ENCODE measurements at regions not wholly inside any gene's neighbourhood (a gene's known extent, or its start where the extent isn't known, plus 50 kb on each side); places are given as distances from the start of the nearest gene placed in this dataset.

- H3K27ac ChIP-seq (ENCODE audit: insufficient read depth, low read length): no peak overlapping the region
- H2AFZ ChIP-seq (ENCODE audit: low read length): no peak overlapping the region
- H3K4me1 ChIP-seq (ENCODE audit: control insufficient read depth, extremely low read depth, insufficient read depth, low read length): peaks cover 2% of the 10 kb centered on the region
- H3K79me2 ChIP-seq (ENCODE audit: control insufficient read depth, insufficient read depth, low read length): no peaks in the 10 kb centered on the region
- H3K9ac ChIP-seq (ENCODE audit: insufficient read depth, low read length): no peak overlapping the region
- TF ChIP-seq EZH2 (IDR thresholded peaks at IDR 0.05; ENCODE audit: low read length, missing control alignments) (no peak), CTCF (conservative IDR thresholded peaks at IDR 0.05 in 1 of 2, IDR thresholded peaks at IDR 0.05 in 1 of 2; ENCODE audit: low read depth in 1 of 2, low read length in 2 of 2) (no peak)
- no peak overlapping the region for H3K4me3 ChIP-seq (replicated peaks in 1 of 4; ENCODE audit: control extremely low read depth in 1 of 4, insufficient read depth in 1 of 4, low read depth in 3 of 4, low read length in 4 of 4)
- H3K4me2 ChIP-seq (ENCODE audit: extremely low read depth, insufficient read depth, low read length): no peak overlapping the region
- no peaks in the 10 kb centered on the region for H4K20me1 ChIP-seq (ENCODE audit: control insufficient read depth, extremely low read depth, insufficient read depth, low read length)
- no peak for DNase-seq (ENCODE audit: low read depth in 2 of 2)
- no peaks in the 10 kb centered on the region for H3K9me3 ChIP-seq (ENCODE audit: control insufficient read depth, insufficient read depth, low read depth, low read length)
- H3K36me3 ChIP-seq (ENCODE audit: control insufficient read depth, insufficient read depth, low read length): no peaks in the 10 kb centered on the region
- H3K27me3 ChIP-seq (ENCODE audit: control insufficient read depth, insufficient read depth, low read length): no peaks in the 10 kb centered on the region
These were observed 342.3 kb upstream of the CCDC179 start for GRCh38 chr11:23202611-23203010.

DNA sequence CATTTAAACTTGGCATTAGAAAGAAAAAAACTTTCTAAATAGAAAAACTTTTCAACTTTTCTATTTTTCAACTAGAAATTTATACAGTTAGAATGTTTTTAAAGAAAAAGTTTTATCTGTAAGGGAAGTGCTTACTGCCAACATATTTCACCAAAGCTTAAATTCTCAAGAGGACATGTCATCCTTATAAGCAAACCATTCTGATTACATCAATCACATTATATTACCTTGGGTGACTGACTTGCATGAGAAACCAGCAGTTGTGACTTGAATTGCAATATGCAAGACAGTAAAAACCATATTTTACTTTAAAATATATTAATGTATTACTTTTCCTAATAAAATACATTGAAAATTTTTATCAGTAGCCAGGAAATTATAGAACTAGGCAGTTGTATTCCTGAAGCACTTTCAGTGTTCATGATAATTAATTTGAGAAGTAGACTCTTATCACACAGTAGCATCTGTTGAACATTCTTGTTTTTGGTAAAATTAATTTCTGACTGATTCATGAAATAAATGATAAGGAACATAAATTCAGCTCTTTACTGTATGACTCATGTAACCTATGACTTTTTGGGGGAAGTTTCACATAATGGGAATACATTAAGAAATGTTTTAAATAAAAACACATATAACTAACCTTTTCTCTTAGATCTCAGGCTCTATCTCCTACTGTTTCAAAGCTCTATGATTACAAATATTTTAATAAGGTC, 345.0 kb upstream of the CCDC179 start:
- Histone ChIP-seq H3K4me3 (replicated peaks in 1 of 4; ENCODE audit: control extremely low read depth in 1 of 4, insufficient read depth in 1 of 4, low read depth in 3 of 4, low read length in 4 of 4) (no peak overlapping the region), H3K9me3 (ENCODE audit: control insufficient read depth, insufficient read depth, low read depth, low read length) (no peaks in the 10 kb centered on the region), H3K27ac (ENCODE audit: insufficient read depth, low read length) (no peak overlapping the region), H4K20me1 (ENCODE audit: control insufficient read depth, extremely low read depth, insufficient read depth, low read length) (no peaks in the 10 kb centered on the region), H3K79me2 (ENCODE audit: control insufficient read depth, insufficient read depth, low read length) (no peaks in the 10 kb centered on the region), H3K9ac (ENCODE audit: insufficient read depth, low read length) (no peak overlapping the region), H2AFZ (ENCODE audit: low read length) (no peak overlapping the region), H3K27me3 (ENCODE audit: control insufficient read depth, insufficient read depth, low read length) (no peaks in the 10 kb centered on the region), H3K36me3 (ENCODE audit: control insufficient read depth, insufficient read depth, low read length) (no peaks in the 10 kb centered on the region), H3K4me1 (ENCODE audit: control insufficient read depth, extremely low read depth, insufficient read depth, low read length) (peaks cover 2% of the 10 kb centered on the region), H3K4me2 (ENCODE audit: extremely low read depth, insufficient read depth, low read length) (peak overlapping the region; percentile 25)
- TF ChIP-seq EZH2 (IDR thresholded peaks at IDR 0.05; ENCODE audit: low read length, missing control alignments) (no peak), CTCF (conservative IDR thresholded peaks at IDR 0.05 in 1 of 2, IDR thresholded peaks at IDR 0.05 in 1 of 2; ENCODE audit: low read depth in 1 of 2, low read length in 2 of 2) (no peak)
- DNase-seq (ENCODE audit: low read depth in 2 of 2): peak; percentile 53 to 72

DNA sequence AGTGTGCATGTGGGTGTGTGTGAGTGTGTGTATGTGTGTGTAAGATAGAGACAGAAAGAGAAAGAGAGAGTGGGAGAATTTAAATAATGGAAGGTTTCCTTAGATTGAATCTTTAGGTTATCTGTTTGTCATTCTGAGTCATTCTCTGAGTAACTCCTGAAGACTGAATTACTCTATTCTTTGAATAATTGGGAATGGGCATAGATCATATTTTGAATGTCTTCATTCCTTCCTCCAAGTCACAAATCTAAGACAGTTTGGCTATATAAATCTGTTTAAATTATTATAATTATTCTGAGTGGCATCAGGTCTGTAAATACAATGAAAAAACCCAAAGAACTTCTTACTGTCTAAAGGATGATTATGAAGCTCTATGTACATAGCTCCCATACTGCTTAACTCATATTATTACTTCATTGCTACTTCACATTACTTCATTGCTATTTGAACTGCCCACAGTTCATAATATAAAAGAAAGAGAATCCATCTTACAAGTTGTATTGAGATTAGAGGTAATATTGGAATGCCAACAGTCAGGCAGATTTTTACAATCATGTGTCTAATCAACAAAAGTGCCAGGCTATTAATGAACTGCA, 346.6 kb upstream of the CCDC179 start:
- no peaks in the 10 kb centered on the region for H3K79me2 ChIP-seq (ENCODE audit: control insufficient read depth, insufficient read depth, low read length)
- H3K4me1 ChIP-seq (ENCODE audit: control insufficient read depth, extremely low read depth, insufficient read depth, low read length): peaks cover 2% of the 10 kb centered on the region
- no peaks in the 10 kb centered on the region for H3K27me3 ChIP-seq (ENCODE audit: control insufficient read depth, insufficient read depth, low read length)
- no peaks in the 10 kb centered on the region for H3K36me3 ChIP-seq (ENCODE audit: control insufficient read depth, insufficient read depth, low read length)
- TF ChIP-seq CTCF (conservative IDR thresholded peaks at IDR 0.05 in 1 of 2, IDR thresholded peaks at IDR 0.05 in 1 of 2; ENCODE audit: low read depth in 1 of 2, low read length in 2 of 2): no peak
- TF ChIP-seq EZH2 (IDR thresholded peaks at IDR 0.05; ENCODE audit: low read length, missing control alignments): no peak
- H3K9ac ChIP-seq (ENCODE audit: insufficient read depth, low read length): no peak overlapping the region
- no peak overlapping the region for H3K4me3 ChIP-seq (replicated peaks in 1 of 4; ENCODE audit: control extremely low read depth in 1 of 4, insufficient read depth in 1 of 4, low read depth in 3 of 4, low read length in 4 of 4)
- no peaks in the 10 kb centered on the region for H4K20me1 ChIP-seq (ENCODE audit: control insufficient read depth, extremely low read depth, insufficient read depth, low read length)
- peak; percentile 11 to 40 for DNase-seq (ENCODE audit: low read depth in 2 of 2)
- H2AFZ ChIP-seq (ENCODE audit: low read length): no peak overlapping the region
- H3K4me2 ChIP-seq (ENCODE audit: extremely low read depth, insufficient read depth, low read length): peak overlapping the region; percentile 35
- no peak overlapping the region for H3K27ac ChIP-seq (ENCODE audit: insufficient read depth, low read length)
- no peaks in the 10 kb centered on the region for H3K9me3 ChIP-seq (ENCODE audit: control insufficient read depth, insufficient read depth, low read depth, low read length)
